ENCODE measurements at regions not wholly inside any gene's neighbourhood (a gene's known extent, or its start where the extent isn't known, plus 50 kb on each side); places are given as distances from the start of the nearest gene placed in this dataset.

- Histone ChIP-seq H3K9ac (ENCODE audit: extremely low read depth, insufficient read length, low read length) (no peak overlapping the region), H4K5ac (ENCODE audit: insufficient read length, low read depth, low read length) (no peak overlapping the region), H3K4ac (ENCODE audit: low read depth, low read length) (no peak overlapping the region), H3K27ac (ENCODE audit: insufficient read length, low read depth, low read length) (no peak overlapping the region), H3K23ac (ENCODE audit: insufficient read length, low read depth, low read length) (no peak overlapping the region), H3K4me2 (ENCODE audit: insufficient read depth, insufficient read length, low read length) (no peak overlapping the region), H3K14ac (ENCODE audit: insufficient read depth, low read length) (no peak overlapping the region), H3K9me3 (ENCODE audit: control insufficient read depth, low read depth, low read length) (no peaks in the 10 kb centered on the region), H3K27me3 (ENCODE audit: insufficient read depth, low read length) (no peaks in the 10 kb centered on the region), H2BK20ac (ENCODE audit: low read depth, low read length, poor library complexity, severe bottlenecking) (no peak overlapping the region), H2BK120ac (ENCODE audit: low read depth, low read length, poor library complexity, severe bottlenecking) (no peak overlapping the region), H3K56ac (ENCODE audit: insufficient read length, low read depth, low read length) (no peak overlapping the region), H4K8ac (replicated peaks; ENCODE audit: insufficient read length, low read depth, low read length) (no peak overlapping the region), H3K79me2 (ENCODE audit: insufficient read depth, low read length) (no peaks in the 10 kb centered on the region), H3K18ac (ENCODE audit: insufficient read length, low read depth, low read length) (no peak overlapping the region), H2BK5ac (ENCODE audit: insufficient read length, low read length) (no peak overlapping the region), H3K4me1 (ENCODE audit: insufficient read depth, low read length) (no peaks in the 10 kb centered on the region), H3K23me2 (ENCODE audit: insufficient read length, low read depth, low read length, poor library complexity, severe bottlenecking) (no peaks in the 10 kb centered on the region), H2AK5ac (ENCODE audit: insufficient read length, low read length) (no peak overlapping the region), H4K20me1 (ENCODE audit: control insufficient read depth, insufficient read depth, insufficient read length) (no peaks in the 10 kb centered on the region), H2AFZ (ENCODE audit: low read length) (no peak overlapping the region), H4K91ac (ENCODE audit: insufficient read length, low read depth, low read length) (no peak overlapping the region), H2BK12ac (ENCODE audit: insufficient read length, low read depth, low read length) (no peak overlapping the region), H3K79me1 (ENCODE audit: insufficient read depth, low read depth, low read length, poor library complexity, severe bottlenecking) (no peaks in the 10 kb centered on the region), H3T11ph (ENCODE audit: low read length) (no peak overlapping the region), H2BK15ac (ENCODE audit: low read depth, low read length) (no peak overlapping the region)
- peaks cover 4% of the 10 kb centered on the region; the same call in 1 of the 2 replicates for H3K27me3 Mint-ChIP-seq (ENCODE audit: low read depth)
- peaks cover 0 to 7% (median 0%) of the 10 kb centered on the region in 3 experiments; a peak in 2 of 7 replicates for H3K36me3 Mint-ChIP-seq (ENCODE audit: insufficient read depth in 1 of 3, low read depth in 3 of 3)
- peaks cover 5 to 8% of the 10 kb centered on the region in 2 experiments; a peak in 2 of 4 replicates for H3K4me1 Mint-ChIP-seq
- DNase-seq, result no peak
- H3K27ac Mint-ChIP-seq, result no peak overlapping the region; a peak in 1 of 7 replicates
- TF ChIP-seq, protein P1, sequence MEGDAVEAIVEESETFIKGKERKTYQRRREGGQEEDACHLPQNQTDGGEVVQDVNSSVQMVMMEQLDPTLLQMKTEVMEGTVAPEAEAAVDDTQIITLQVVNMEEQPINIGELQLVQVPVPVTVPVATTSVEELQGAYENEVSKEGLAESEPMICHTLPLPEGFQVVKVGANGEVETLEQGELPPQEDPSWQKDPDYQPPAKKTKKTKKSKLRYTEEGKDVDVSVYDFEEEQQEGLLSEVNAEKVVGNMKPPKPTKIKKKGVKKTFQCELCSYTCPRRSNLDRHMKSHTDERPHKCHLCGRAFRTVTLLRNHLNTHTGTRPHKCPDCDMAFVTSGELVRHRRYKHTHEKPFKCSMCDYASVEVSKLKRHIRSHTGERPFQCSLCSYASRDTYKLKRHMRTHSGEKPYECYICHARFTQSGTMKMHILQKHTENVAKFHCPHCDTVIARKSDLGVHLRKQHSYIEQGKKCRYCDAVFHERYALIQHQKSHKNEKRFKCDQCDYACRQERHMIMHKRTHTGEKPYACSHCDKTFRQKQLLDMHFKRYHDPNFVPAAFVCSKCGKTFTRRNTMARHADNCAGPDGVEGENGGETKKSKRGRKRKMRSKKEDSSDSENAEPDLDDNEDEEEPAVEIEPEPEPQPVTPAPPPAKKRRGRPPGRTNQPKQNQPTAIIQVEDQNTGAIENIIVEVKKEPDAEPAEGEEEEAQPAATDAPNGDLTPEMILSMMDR (conservative IDR thresholded peaks at IDR 0.05), result no peak
- WGBS (ENCODE audit: extremely low coverage, insufficient read length, low lambda C conversion rate), result no CpG with 5 or more reads among the region's 9 CpGs
- H3K4me3 Mint-ChIP-seq, result no peak overlapping the region
- H3K9me3 Mint-ChIP-seq, result peaks cover 8 to 10% of the 10 kb centered on the region in 2 experiments
Measured at GRCh38 chr19:28868836-28869235, 344.1 kb downstream of the UQCRFS1 start.
